GM18519 (cell line): ENCODE measurements at regions not wholly inside any gene's neighbourhood (a gene's known extent, or its start where the extent isn't known, plus 50 kb on each side); places are given as distances from the start of the nearest gene placed in this dataset.
"Not testable (repeated sequence)": the region's sequence is repeated elsewhere in the genome, so short reads cannot be mapped to it uniquely, and the experiment has no call there.

Source experiments
- ATAC-seq: cut with Tn5 transposase; IDR thresholded peaks from one replicate; pipeline ENCODE4 v1.9.1; 2021; ENCODE audit warnings: mild to moderate bottlenecking, moderate library complexity; ENCODE audit not compliant: unreplicated experiment, low FRiP score

DNA sequence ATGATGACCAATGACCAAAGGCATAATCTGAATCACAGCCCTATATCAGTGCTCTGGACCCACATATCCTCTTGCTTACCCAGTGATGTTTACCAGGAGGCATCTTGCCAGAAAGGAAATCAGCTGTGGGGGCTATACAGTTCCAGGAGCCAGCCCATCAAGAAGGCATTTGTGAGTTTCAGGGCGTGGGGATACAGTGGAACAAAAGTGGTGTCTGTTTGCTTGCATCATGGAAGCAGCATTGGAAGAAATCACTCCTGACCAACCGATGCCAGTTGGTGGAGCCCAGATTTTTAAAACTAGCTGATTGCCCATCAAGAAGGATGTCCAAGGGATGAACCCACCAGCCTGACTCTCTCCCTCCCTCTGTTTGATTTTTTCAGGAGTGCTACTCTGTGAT, 106.5 kb upstream of the EGFLAM start:
- ATAC-seq, result no peak

DNA sequence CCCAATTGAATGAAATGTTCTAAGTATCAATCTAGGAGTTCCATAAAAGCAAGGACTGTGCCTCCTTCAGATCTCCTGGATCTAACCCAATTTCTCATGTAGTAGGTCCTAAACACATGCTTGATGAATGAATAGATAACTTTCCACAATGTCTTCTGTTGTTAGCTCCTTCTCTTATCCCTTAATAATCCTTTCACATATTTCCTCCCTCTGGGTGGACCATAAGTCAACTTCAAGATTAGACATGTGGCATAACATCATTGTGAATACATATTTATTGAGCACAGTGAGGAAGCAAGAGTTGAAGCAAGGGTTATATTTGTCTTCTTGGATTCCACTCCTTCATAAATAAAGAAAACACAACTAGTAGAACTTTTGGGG, 108.6 kb upstream of the EGFLAM start:
- ATAC-seq, result no peak

GRCh38 chr5:38148021-38148625, 110.2 kb upstream of the EGFLAM start:
- ATAC-seq, result no peak

GRCh38 chr5:38143384-38143783, 115.0 kb upstream of the EGFLAM start:
- ATAC-seq, result no peak

DNA sequence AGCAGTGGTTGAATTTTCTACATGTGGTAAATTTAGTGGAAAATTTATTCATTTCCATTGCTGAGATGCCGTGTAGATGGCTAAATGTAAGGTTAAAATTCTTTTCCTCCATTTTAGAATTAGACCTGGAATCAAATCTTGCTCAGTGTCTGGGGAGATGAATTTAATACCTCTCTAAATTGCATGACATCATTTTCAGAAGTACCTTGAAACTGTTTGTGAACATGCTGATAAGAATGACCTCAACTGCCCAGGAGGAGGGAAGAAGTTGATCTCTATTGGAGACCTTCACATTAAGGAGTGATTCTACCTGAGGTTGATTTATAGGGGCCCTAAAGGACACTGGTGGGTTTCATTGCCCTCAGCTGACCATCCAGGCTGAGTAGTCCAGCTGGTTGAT, 116.7 kb upstream of the EGFLAM start:
- ATAC-seq, result no peak

DNA sequence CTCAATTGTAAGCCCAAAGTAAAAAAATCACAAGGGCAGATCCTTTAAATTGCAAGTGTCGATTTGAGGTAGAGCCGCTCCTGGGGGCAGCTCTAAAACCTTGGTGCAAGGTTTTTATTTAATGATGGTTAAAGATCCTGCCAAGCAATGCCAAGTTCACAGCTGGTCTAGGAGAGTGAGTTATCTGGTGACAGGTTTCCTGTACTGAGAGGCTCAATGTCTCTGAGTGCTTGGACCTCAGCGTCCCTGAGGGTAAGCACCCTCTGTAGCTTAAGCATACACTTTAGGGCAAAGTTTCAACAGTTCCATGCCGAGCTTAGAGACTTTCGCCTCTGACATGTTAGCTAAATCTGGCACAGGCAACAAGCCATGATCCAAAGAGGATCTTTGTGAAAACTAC, 119.8 kb upstream of the EGFLAM start:
- no peak for ATAC-seq

DNA sequence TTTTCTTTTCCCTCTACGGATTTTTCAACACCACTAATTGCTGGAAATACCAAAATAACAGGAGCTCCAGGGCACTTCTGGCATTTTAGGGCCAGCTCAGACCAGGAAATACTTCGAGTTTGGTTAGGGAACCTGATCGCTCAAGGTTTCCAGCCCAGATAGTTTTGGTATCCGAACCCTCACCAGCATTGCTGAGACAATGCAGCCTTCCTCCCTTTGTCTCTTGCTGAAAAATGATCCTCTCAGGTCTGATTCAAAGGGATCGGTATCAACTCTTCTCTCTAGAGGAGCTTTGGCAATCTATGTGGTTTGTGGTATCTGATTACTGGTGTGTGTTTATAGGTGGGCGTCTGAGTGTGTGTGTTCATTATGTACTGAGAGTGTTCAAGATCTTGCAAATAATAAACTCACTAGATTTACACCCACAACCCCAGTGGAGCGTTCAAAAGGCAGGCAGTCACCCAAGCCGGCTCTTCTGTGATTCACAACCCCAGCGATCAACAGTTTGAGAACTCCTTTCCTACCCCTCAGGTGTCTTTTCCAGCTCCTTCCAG, 122.8 kb upstream of the EGFLAM start:
- no peak for ATAC-seq

DNA sequence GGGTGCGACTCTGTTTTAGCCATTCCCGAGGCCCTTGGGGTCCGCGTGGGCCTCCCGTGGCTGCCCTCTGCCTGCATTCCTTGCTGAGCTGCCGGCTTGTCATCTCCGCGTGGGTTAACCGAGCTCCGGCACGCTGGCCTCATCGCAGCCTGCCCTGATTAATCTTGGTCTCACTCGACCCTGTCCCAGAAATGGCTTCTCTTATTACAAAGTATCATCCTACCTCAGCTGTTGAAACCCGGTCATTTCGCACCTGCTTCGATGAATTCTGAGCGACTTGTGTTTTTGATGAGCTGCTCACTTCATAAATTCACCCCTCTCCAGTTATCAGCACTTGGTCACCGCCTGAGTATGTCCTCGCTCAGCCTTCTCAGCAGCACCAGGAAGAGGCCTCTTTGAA, 123.5 kb upstream of the EGFLAM start:
- ATAC-seq, result no peak

DNA sequence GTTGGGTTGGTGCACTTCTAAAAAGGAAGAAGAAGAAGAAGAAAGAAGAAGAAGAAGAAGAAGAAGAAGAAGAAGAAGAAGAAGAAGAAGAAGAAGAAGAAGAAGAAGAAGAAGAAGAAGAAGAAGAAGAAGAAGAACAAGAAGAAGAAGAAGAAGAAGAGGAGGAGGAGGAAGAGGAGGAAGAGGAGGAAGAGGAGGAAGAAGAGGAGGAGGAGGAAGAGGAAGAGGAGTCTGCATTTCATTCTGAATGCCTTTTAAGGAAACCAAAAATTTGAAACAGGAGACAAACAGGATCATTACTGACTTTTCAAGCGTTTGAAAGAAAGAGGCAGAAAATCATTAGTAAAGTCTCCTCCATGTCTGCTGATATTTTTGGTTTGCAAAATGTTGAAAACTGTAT, 124.1 kb upstream of the EGFLAM start:
- ATAC-seq, result not testable (repeated sequence)

GRCh38 chr5:38131686-38132085, 126.7 kb upstream of the EGFLAM start:
- ATAC-seq, result no peak

- no peak for ATAC-seq
Observed at GRCh38 chr5:38124321-38124720, 134.0 kb upstream of the EGFLAM start.

- ATAC-seq, result no peak
Observed at GRCh38 chr5:38121420-38121819, 136.9 kb upstream of the EGFLAM start.

GRCh38 chr5:38119836-38120235, 138.5 kb upstream of the EGFLAM start:
- no peak for ATAC-seq

GRCh38 chr5:38117784-38118479, 140.4 kb upstream of the EGFLAM start:
- ATAC-seq, result no peak

- ATAC-seq, result no peak
Observed at GRCh38 chr5:38115318-38115827, 143.0 kb upstream of the EGFLAM start.

DNA sequence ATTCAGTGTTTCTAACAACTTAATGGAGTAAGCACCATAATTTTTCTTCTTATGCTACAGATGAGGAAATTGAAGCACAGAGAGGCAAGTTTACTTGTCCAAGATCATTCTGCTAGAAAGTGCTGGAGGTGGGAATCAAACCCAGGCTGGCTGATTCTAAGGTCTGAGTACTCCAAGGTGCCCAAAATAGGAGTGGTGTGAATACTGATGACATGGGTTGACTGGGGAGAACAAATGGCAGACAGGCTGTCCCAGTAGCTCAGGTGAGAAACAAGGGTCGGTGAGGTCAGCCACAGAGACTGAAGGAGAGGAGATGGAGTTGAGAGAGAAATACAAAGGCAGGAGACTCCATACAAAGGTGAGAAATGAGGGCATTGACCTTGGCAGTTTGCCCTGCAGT, 144.5 kb upstream of the EGFLAM start:
- ATAC-seq, result no peak

- ATAC-seq, result no peak
Observed at GRCh38 chr5:38113456-38113855, 144.9 kb upstream of the EGFLAM start.

- no peak for ATAC-seq
Observed at GRCh38 chr5:38112938-38113337, 145.4 kb upstream of the EGFLAM start.

DNA sequence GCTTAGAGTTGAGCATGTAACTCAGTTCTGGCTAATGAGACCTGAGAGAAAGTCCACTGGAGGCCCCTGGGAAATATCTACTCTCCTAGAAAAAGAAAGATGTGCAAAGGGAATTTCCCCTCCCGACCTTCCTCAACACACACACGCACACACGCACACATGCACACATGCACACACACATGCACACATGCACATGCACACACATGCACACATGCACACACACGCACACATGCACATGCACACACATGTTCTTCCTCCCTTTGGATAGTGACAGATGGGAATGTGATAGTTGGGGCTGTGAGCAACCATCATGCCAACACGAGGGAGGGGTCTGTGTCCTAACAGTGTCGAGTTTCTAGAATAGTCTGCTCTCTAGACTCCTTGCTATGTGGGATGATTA, 148.2 kb upstream of the EGFLAM start:
- no peak for ATAC-seq

- no peak for ATAC-seq
Observed at GRCh38 chr5:38107096-38107495, 151.3 kb upstream of the EGFLAM start.

- ATAC-seq, result no peak
Observed at GRCh38 chr5:38105801-38106200, 152.6 kb upstream of the EGFLAM start.

DNA sequence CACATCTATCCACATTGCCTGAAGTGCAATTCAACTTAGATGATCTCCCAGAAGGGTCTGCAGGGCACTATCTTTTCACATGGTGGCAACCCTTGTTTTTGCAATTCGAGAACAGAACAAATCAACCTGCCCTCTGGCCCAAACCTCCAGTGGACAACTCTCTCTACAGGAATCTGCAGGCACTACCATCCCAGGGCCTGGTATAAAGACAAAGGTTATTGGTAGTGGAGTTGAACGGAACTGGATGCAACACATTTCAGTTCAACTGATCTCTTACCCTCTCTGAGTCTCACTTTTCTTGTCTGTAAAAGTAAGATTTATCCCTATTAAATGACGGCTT, 153.2 kb upstream of the EGFLAM start:
- ATAC-seq, result no peak
